ENCODE measurements at regions not wholly inside any gene's neighbourhood (a gene's known extent, or its start where the extent isn't known, plus 50 kb on each side); places are given as distances from the start of the nearest gene placed in this dataset.

- Histone ChIP-seq H3K36me3 (no peaks in the 10 kb centered on the region), H3F3A (ENCODE audit: low read depth) (no peaks in the 10 kb centered on the region), H3K27me3 (no peaks in the 10 kb centered on the region), H2AFZ (replicated peaks) (peak overlapping the region; percentile 73), H3K4me3 (no peak overlapping the region), H3K79me2 (ENCODE audit: low read depth) (no peaks in the 10 kb centered on the region), H3K27ac (no peak overlapping the region), H3K9ac (no peak overlapping the region), H3K4me1 (peaks cover 14% of the 10 kb centered on the region), H4K20me1 (ENCODE audit: low read depth) (no peaks in the 10 kb centered on the region), H3K9me3 (ENCODE audit: low read depth) (no peaks in the 10 kb centered on the region), H3K4me2 (no peak overlapping the region)
- Mint-ChIP-seq H3K27me3 (ENCODE audit: insufficient read depth, low read depth) (peaks cover 3% of the 10 kb centered on the region), H3K27ac (no peak overlapping the region), H3K36me3 (no peaks in the 10 kb centered on the region), H3K9me3 (no peaks in the 10 kb centered on the region), H3K4me1 (peaks cover 22% of the 10 kb centered on the region), H3K4me3 (no peak overlapping the region)
- peak; percentile 14 for DNase-seq (ENCODE audit: low spot score)
- TF ChIP-seq CTCF (IDR thresholded peaks at IDR 0.05) = no peak
- TF ChIP-seq EZH2phosphoT487 (IDR thresholded peaks at IDR 0.05) = no peak
- TF ChIP-seq EZH2 (IDR thresholded peaks at IDR 0.05) = no peak
Measured at GRCh38 chr19:31096062-31096830, 253.0 kb downstream of the TSHZ3 start.

GRCh38 chr19:31095100-31095804, 254.0 kb downstream of the TSHZ3 start:
- TF ChIP-seq EZH2phosphoT487 (IDR thresholded peaks at IDR 0.05) (no peak), CTCF (IDR thresholded peaks at IDR 0.05) (no peak), EZH2 (IDR thresholded peaks at IDR 0.05) (no peak)
- peak overlapping the region; percentile 12 for H3K27ac Mint-ChIP-seq

GRCh38 chr19:31092274-31092673, 257.0 kb downstream of the TSHZ3 start:
- no peak overlapping the region for H3K27ac Mint-ChIP-seq
- Histone ChIP-seq H2AFZ (replicated peaks) (no peak overlapping the region), H3K4me3 (no peak overlapping the region), H3K4me2 (no peak overlapping the region), H3K9me3 (ENCODE audit: low read depth) (no peaks in the 10 kb centered on the region), H3K27ac (no peak overlapping the region), H3K36me3 (no peaks in the 10 kb centered on the region), H3K9ac (no peak overlapping the region), H3F3A (ENCODE audit: low read depth) (no peaks in the 10 kb centered on the region), H3K79me2 (ENCODE audit: low read depth) (no peaks in the 10 kb centered on the region), H4K20me1 (ENCODE audit: low read depth) (no peaks in the 10 kb centered on the region), H3K4me1 (no peaks in the 10 kb centered on the region), H3K27me3 (no peaks in the 10 kb centered on the region)
- no peaks in the 10 kb centered on the region for H3K36me3 Mint-ChIP-seq
- no peak overlapping the region for H3K4me3 Mint-ChIP-seq
- DNase-seq (ENCODE audit: low spot score) = no peak
- peaks cover 3% of the 10 kb centered on the region for H3K27me3 Mint-ChIP-seq (ENCODE audit: insufficient read depth, low read depth)
- peaks cover 9% of the 10 kb centered on the region for H3K4me1 Mint-ChIP-seq
- H3K9me3 Mint-ChIP-seq = no peaks in the 10 kb centered on the region
- no peak for TF ChIP-seq CTCF (IDR thresholded peaks at IDR 0.05)
- no peak for TF ChIP-seq EZH2phosphoT487 (IDR thresholded peaks at IDR 0.05)
- TF ChIP-seq EZH2 (IDR thresholded peaks at IDR 0.05) = no peak

More at GRCh38 chr19:31095100-31095804, 254.0 kb downstream of the TSHZ3 start:
- no peak overlapping the region for H2AFZ ChIP-seq (replicated peaks)
- H3K36me3 Mint-ChIP-seq = no peaks in the 10 kb centered on the region
- H3K27me3 ChIP-seq = no peaks in the 10 kb centered on the region
- no peaks in the 10 kb centered on the region for H3K9me3 ChIP-seq (ENCODE audit: low read depth)
- H4K20me1 ChIP-seq (ENCODE audit: low read depth) = no peaks in the 10 kb centered on the region
- no peak overlapping the region for H3K4me3 ChIP-seq
- H3F3A ChIP-seq (ENCODE audit: low read depth) = no peaks in the 10 kb centered on the region
- DNase-seq (ENCODE audit: low spot score) = no peak
- no peak overlapping the region for H3K4me3 Mint-ChIP-seq
- no peaks in the 10 kb centered on the region for H3K36me3 ChIP-seq
- H3K4me1 Mint-ChIP-seq = peaks cover 18% of the 10 kb centered on the region
- no peak overlapping the region for H3K9ac ChIP-seq
- no peaks in the 10 kb centered on the region for H3K9me3 Mint-ChIP-seq
- no peaks in the 10 kb centered on the region for H3K79me2 ChIP-seq (ENCODE audit: low read depth)
- H3K4me2 ChIP-seq = no peak overlapping the region
- peaks cover 3% of the 10 kb centered on the region for H3K27me3 Mint-ChIP-seq (ENCODE audit: insufficient read depth, low read depth)
- H3K27ac ChIP-seq = no peak overlapping the region
- H3K4me1 ChIP-seq = peaks cover 7% of the 10 kb centered on the region

Measured in neural progenitor cell (in vitro differentiated cells).